ENCODE measurements at regions not wholly inside any gene's neighbourhood (a gene's known extent, or its start where the extent isn't known, plus 50 kb on each side); places are given as distances from the start of the nearest gene placed in this dataset.

GRCh38 chr6:100236389-100236788 lies 228.3 kb downstream of the SIM1 start:
- H3K27me3 ChIP-seq (replicated peaks; ENCODE audit: insufficient read depth, low read depth, low read length, poor library complexity) = no peaks in the 10 kb centered on the region
- POLR2A ChIA-PET (ENCODE audit: low non-redundant PET) = no interaction called here

GRCh38 chr6:100235631-100236030 lies 229.1 kb downstream of the SIM1 start:
- no peak for DNase-seq (ENCODE audit: low spot score)
- no peak for TF ChIP-seq EZH2 (IDR thresholded peaks at IDR 0.05; ENCODE audit: borderline replicate concordance, low read depth, low read length, poor library complexity, severe bottlenecking)
- TF ChIP-seq, protein P1, sequence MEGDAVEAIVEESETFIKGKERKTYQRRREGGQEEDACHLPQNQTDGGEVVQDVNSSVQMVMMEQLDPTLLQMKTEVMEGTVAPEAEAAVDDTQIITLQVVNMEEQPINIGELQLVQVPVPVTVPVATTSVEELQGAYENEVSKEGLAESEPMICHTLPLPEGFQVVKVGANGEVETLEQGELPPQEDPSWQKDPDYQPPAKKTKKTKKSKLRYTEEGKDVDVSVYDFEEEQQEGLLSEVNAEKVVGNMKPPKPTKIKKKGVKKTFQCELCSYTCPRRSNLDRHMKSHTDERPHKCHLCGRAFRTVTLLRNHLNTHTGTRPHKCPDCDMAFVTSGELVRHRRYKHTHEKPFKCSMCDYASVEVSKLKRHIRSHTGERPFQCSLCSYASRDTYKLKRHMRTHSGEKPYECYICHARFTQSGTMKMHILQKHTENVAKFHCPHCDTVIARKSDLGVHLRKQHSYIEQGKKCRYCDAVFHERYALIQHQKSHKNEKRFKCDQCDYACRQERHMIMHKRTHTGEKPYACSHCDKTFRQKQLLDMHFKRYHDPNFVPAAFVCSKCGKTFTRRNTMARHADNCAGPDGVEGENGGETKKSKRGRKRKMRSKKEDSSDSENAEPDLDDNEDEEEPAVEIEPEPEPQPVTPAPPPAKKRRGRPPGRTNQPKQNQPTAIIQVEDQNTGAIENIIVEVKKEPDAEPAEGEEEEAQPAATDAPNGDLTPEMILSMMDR (conservative IDR thresholded peaks at IDR 0.05; ENCODE audit: low read depth, low read length) = no peak
- no peaks in the 10 kb centered on the region for H3K36me3 ChIP-seq (ENCODE audit: insufficient read depth, low read length, poor library complexity, severe bottlenecking)
- POLR2A ChIA-PET (ENCODE audit: low non-redundant PET) = no interaction called here
- no peak overlapping the region for H3K4me3 ChIP-seq (ENCODE audit: low read depth, low read length, poor library complexity, severe bottlenecking)
- CTCF ChIA-PET = no interaction called here
- BruUV-seq (replicated peaks) = no TSS peak
- H3K4me1 ChIP-seq (ENCODE audit: insufficient read depth, low read length, poor library complexity, severe bottlenecking) = no peaks in the 10 kb centered on the region
- no peaks in the 10 kb centered on the region for H3K9me3 ChIP-seq (ENCODE audit: low read depth, low read length, poor library complexity, severe bottlenecking)
- no peak overlapping the region for H3K27ac ChIP-seq (ENCODE audit: low read depth, low read length, poor library complexity, severe bottlenecking)
- intact Hi-C loops (cut with micrococcal nuclease; ENCODE audit: unreplicated experiment) = no loop called here
- H3K27me3 ChIP-seq (replicated peaks; ENCODE audit: insufficient read depth, low read depth, low read length, poor library complexity) = no peaks in the 10 kb centered on the region

More at GRCh38 chr6:100236389-100236788, 228.3 kb downstream of the SIM1 start:
- CTCF ChIA-PET = no interaction called here
- intact Hi-C loops (cut with micrococcal nuclease; ENCODE audit: unreplicated experiment) = no loop called here
- no peaks in the 10 kb centered on the region for H3K4me1 ChIP-seq (ENCODE audit: insufficient read depth, low read length, poor library complexity, severe bottlenecking)
- H3K4me3 ChIP-seq (ENCODE audit: low read depth, low read length, poor library complexity, severe bottlenecking) = no peak overlapping the region
- no peak for DNase-seq (ENCODE audit: low spot score)
- BruUV-seq (replicated peaks) = no TSS peak
- no peak for TF ChIP-seq EZH2 (IDR thresholded peaks at IDR 0.05; ENCODE audit: borderline replicate concordance, low read depth, low read length, poor library complexity, severe bottlenecking)
- TF ChIP-seq, protein P1 (conservative IDR thresholded peaks at IDR 0.05; ENCODE audit: low read depth, low read length) = no peak
- H3K36me3 ChIP-seq (ENCODE audit: insufficient read depth, low read length, poor library complexity, severe bottlenecking) = no peaks in the 10 kb centered on the region
- no peaks in the 10 kb centered on the region for H3K9me3 ChIP-seq (ENCODE audit: low read depth, low read length, poor library complexity, severe bottlenecking)
- no peak overlapping the region for H3K27ac ChIP-seq (ENCODE audit: low read depth, low read length, poor library complexity, severe bottlenecking)

GRCh38 chr6:100234625-100235024 lies 230.1 kb downstream of the SIM1 start:
- ChIA-PET POLR2A (ENCODE audit: low non-redundant PET) (no interaction called here), CTCF (no interaction called here)
- Histone ChIP-seq H3K9me3 (ENCODE audit: low read depth, low read length, poor library complexity, severe bottlenecking) (no peaks in the 10 kb centered on the region), H3K27ac (ENCODE audit: low read depth, low read length, poor library complexity, severe bottlenecking) (no peak overlapping the region), H3K4me1 (ENCODE audit: insufficient read depth, low read length, poor library complexity, severe bottlenecking) (no peaks in the 10 kb centered on the region), H3K36me3 (ENCODE audit: insufficient read depth, low read length, poor library complexity, severe bottlenecking) (no peaks in the 10 kb centered on the region), H3K4me3 (ENCODE audit: low read depth, low read length, poor library complexity, severe bottlenecking) (no peak overlapping the region), H3K27me3 (replicated peaks; ENCODE audit: insufficient read depth, low read depth, low read length, poor library complexity) (no peaks in the 10 kb centered on the region)
- TF ChIP-seq, protein P1 (conservative IDR thresholded peaks at IDR 0.05; ENCODE audit: low read depth, low read length) = no peak
- no peak for TF ChIP-seq EZH2 (IDR thresholded peaks at IDR 0.05; ENCODE audit: borderline replicate concordance, low read depth, low read length, poor library complexity, severe bottlenecking)
- BruUV-seq (replicated peaks) = no TSS peak
- no peak for DNase-seq (ENCODE audit: low spot score)
- intact Hi-C loops (cut with micrococcal nuclease; ENCODE audit: unreplicated experiment) = no loop called here

Measured in A673 (cell line).